ENCODE measurements at regions not wholly inside any gene's neighbourhood (a gene's known extent, or its start where the extent isn't known, plus 50 kb on each side); places are given as distances from the start of the nearest gene placed in this dataset.

DNA sequence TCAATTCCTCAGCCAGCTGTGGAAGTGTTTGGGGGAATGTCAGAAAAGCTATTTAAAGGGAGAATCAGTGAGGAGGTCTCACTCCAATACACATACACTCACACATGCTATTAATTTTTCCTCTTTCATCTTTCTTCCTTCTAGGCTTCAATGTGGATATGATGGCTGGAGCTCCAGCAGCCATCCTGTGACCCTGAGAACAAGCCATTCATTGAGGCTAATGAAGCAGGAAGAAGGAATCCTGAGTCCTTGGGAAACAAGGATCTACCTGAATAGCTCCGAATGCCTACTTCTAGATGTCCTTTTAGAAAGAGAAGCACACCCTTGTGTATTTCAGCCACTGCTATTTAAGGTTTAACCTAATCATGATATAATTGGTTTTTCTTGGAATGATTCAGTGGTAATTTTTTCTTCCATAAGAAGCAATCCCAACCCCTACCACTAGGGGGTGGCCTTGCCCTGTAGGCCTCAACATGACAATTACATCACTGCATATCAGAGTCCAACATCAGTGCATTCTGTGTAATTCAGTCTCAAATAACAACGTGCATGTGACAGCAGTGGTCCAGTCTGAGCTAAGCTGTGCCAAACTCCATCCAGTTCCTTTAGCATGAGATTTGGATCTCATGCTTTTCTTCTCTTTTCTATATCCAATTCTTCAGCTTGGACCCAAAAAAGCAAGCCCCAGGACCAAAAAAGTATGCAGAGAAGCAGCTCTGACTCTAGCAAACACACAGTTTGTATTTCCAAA is 85.3 kb upstream of the ANKRD1 start:
- H3K4me3 ChIP-seq (ENCODE audit: low read depth in 2 of 2, low read length in 2 of 2) = no peak overlapping the region
- in situ Hi-C loops (cut with HindIII; ENCODE audit: low pct_unique_long_range_greater_than_20kb, low sequenced_read_pairs) (no loop called here), intact Hi-C loops (cut with micrococcal nuclease; ENCODE audit: unreplicated experiment) (loop anchor here (1.0 kb wide), 1 partner anchor 245 kb away; no protein-coding TSS in a partner anchor)
- TF ChIP-seq SIN3A (IDR thresholded peaks at IDR 0.05; ENCODE audit: borderline replicate concordance, insufficient read depth, low read depth, low read length) (no peak), TCF7L2 (IDR thresholded peaks at IDR 0.05; ENCODE audit: low read depth, low read length) (no peak)
- TF ChIP-seq, protein P1, sequence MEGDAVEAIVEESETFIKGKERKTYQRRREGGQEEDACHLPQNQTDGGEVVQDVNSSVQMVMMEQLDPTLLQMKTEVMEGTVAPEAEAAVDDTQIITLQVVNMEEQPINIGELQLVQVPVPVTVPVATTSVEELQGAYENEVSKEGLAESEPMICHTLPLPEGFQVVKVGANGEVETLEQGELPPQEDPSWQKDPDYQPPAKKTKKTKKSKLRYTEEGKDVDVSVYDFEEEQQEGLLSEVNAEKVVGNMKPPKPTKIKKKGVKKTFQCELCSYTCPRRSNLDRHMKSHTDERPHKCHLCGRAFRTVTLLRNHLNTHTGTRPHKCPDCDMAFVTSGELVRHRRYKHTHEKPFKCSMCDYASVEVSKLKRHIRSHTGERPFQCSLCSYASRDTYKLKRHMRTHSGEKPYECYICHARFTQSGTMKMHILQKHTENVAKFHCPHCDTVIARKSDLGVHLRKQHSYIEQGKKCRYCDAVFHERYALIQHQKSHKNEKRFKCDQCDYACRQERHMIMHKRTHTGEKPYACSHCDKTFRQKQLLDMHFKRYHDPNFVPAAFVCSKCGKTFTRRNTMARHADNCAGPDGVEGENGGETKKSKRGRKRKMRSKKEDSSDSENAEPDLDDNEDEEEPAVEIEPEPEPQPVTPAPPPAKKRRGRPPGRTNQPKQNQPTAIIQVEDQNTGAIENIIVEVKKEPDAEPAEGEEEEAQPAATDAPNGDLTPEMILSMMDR (IDR thresholded peaks at IDR 0.05) = peak; percentile 94
- TF ChIP-seq, protein P2, sequence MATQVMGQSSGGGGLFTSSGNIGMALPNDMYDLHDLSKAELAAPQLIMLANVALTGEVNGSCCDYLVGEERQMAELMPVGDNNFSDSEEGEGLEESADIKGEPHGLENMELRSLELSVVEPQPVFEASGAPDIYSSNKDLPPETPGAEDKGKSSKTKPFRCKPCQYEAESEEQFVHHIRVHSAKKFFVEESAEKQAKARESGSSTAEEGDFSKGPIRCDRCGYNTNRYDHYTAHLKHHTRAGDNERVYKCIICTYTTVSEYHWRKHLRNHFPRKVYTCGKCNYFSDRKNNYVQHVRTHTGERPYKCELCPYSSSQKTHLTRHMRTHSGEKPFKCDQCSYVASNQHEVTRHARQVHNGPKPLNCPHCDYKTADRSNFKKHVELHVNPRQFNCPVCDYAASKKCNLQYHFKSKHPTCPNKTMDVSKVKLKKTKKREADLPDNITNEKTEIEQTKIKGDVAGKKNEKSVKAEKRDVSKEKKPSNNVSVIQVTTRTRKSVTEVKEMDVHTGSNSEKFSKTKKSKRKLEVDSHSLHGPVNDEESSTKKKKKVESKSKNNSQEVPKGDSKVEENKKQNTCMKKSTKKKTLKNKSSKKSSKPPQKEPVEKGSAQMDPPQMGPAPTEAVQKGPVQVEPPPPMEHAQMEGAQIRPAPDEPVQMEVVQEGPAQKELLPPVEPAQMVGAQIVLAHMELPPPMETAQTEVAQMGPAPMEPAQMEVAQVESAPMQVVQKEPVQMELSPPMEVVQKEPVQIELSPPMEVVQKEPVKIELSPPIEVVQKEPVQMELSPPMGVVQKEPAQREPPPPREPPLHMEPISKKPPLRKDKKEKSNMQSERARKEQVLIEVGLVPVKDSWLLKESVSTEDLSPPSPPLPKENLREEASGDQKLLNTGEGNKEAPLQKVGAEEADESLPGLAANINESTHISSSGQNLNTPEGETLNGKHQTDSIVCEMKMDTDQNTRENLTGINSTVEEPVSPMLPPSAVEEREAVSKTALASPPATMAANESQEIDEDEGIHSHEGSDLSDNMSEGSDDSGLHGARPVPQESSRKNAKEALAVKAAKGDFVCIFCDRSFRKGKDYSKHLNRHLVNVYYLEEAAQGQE (IDR thresholded peaks at IDR 0.05; ENCODE audit: insufficient read depth in 1 of 2, low read depth in 2 of 2, low read length in 1 of 2) = no peak
- ATAC-seq (no peak), DNase-seq (ENCODE audit: low read depth, low spot score) (peak; percentile 41)
- BruUV-seq (replicated peaks) = no TSS peak
- ChIA-PET CTCF (interaction anchor here (1.0 to 1.1 kb wide), 3 partner anchors 13 to 244 kb away, joined by 3 to 7 read pairs (median 3); no protein-coding TSS in a partner anchor), POLR2A (no interaction called here)
- no peaks in the 10 kb centered on the region for H3K9me3 ChIP-seq (ENCODE audit: control insufficient read depth, insufficient read depth, low read depth, low read length)
- H3K27ac ChIP-seq (ENCODE audit: low read length) = no peak overlapping the region
- no peaks in the 10 kb centered on the region for H3K36me3 ChIP-seq (ENCODE audit: control insufficient read depth, insufficient read depth, low read length)
- no peaks in the 10 kb centered on the region for H3K27me3 ChIP-seq (ENCODE audit: control insufficient read depth, insufficient read depth, low read length)
- H3K4me1 ChIP-seq (ENCODE audit: control insufficient read depth, insufficient read depth, low read length) = no peaks in the 10 kb centered on the region

DNA sequence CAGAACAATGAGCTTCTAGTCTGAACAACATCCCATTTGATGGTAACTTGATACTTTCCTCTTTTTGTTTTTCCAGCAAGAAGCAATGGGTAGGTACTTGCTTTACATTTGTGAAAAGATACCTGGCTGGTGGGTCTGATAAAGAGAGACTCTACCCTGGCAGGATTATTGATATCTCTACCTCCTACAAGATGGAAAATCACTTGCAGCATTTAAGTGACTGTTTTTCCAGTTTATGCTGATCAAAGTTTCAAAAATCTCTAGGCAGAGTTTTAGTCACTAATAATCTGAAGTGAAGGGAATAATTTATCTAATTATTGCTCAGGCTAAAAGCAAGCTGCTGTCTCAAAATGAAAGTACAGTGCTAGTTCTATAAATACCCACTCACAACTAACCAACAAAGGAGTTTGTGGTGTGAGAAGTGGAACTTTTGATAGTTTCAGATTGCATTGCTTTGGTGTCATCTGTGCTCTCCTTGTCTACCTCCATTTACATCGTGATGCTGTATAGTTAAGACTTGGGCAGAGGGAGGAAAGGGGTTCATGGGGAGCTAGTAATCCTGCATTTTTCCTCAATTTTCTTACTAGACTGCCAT is 86.0 kb upstream of the ANKRD1 start:
- H3K27me3 ChIP-seq (ENCODE audit: control insufficient read depth, insufficient read depth, low read length) = peaks cover 4% of the 10 kb centered on the region; the same call in 1 of the 2 replicates
- no peak overlapping the region for H3K27ac ChIP-seq (ENCODE audit: low read length)
- BruUV-seq (replicated peaks) = no TSS peak
- H3K36me3 ChIP-seq (ENCODE audit: control insufficient read depth, insufficient read depth, low read length) = no peaks in the 10 kb centered on the region
- H3K4me3 ChIP-seq (ENCODE audit: low read depth in 2 of 2, low read length in 2 of 2) = no peak overlapping the region
- POLR2A ChIA-PET = no interaction called here
- intact Hi-C loops (cut with micrococcal nuclease; ENCODE audit: unreplicated experiment) (loop anchor here (1.0 kb wide), 1 partner anchor 244 kb away; no protein-coding TSS in a partner anchor), in situ Hi-C loops (cut with HindIII; ENCODE audit: low pct_unique_long_range_greater_than_20kb, low sequenced_read_pairs) (no loop called here)
- no peaks in the 10 kb centered on the region for H3K4me1 ChIP-seq (ENCODE audit: control insufficient read depth, insufficient read depth, low read length)
- DNase-seq (ENCODE audit: low read depth, low spot score) = no peak
- ATAC-seq = no peak
- H3K9me3 ChIP-seq (ENCODE audit: control insufficient read depth, insufficient read depth, low read depth, low read length) = no peaks in the 10 kb centered on the region
- CTCF ChIA-PET = interaction anchor here (1.1 kb wide), 1 partner anchor 12 kb away, joined by 3 read pairs; no protein-coding TSS in a partner anchor
- TF ChIP-seq POLR2AphosphoS5 (IDR thresholded peaks at IDR 0.05; ENCODE audit: low read depth, low read length) (no peak), TCF7L2 (IDR thresholded peaks at IDR 0.05; ENCODE audit: low read depth, low read length) (no peak), SIN3A (IDR thresholded peaks at IDR 0.05; ENCODE audit: borderline replicate concordance, insufficient read depth, low read depth, low read length) (no peak)
- TF ChIP-seq, protein P1 (IDR thresholded peaks at IDR 0.05) = no peak
- TF ChIP-seq, protein P2 (IDR thresholded peaks at IDR 0.05; ENCODE audit: insufficient read depth in 1 of 2, low read depth in 2 of 2, low read length in 1 of 2) = no peak
